ENCODE measurements at regions not wholly inside any gene's neighbourhood (a gene's known extent, or its start where the extent isn't known, plus 50 kb on each side); places are given as distances from the start of the nearest gene placed in this dataset.

DNA sequence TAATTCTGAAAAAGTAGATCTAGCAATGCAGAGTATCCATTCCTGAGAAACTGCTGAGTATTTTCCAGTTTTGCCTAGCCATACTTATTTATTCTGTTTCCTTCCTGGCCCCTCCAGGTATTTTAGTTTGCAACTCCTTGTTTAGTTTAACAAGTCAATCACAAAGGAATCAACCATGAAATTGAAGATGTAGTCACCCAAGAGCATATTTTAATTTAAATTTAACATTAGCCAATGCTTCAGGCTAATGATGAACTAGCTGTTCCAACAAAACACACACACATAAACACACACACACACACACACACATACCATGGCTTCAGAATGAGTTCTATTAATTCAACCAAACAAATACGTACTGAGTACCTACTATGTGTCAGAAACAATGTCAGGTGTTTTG is 332.8 kb upstream of the ERCC4 start:
- Mint-ChIP-seq H3K4me3 (no peak overlapping the region), H3K36me3 (no peaks in the 10 kb centered on the region), H3K4me1 (no peaks in the 10 kb centered on the region), H3K27ac (no peak overlapping the region), H3K9me3 (peaks cover 0 to 4% (median 3%) of the 10 kb centered on the region in 7 donors), H3K27me3 (no peaks in the 10 kb centered on the region)
- ATAC-seq (ENCODE audit: low read depth in 2 of 2) (no peak), DNase-seq (no peak)
- Histone ChIP-seq H3K27ac (ENCODE audit: insufficient read depth, low read length, poor library complexity, severe bottlenecking) (no peak overlapping the region), H3K4me1 (ENCODE audit: control insufficient read depth, insufficient read depth, low read length, poor library complexity, severe bottlenecking) (no peaks in the 10 kb centered on the region), H3K36me3 (ENCODE audit: control insufficient read depth, insufficient read depth, low read length) (no peaks in the 10 kb centered on the region), H3K4me3 (ENCODE audit: low read depth, low read length) (no peak overlapping the region), H3K9me3 (ENCODE audit: control insufficient read depth in 2 of 2, low read length in 2 of 2) (no peaks in the 10 kb centered on the region), H3K27me3 (ENCODE audit: control insufficient read depth, insufficient read depth, low read length) (no peaks in the 10 kb centered on the region)

DNA sequence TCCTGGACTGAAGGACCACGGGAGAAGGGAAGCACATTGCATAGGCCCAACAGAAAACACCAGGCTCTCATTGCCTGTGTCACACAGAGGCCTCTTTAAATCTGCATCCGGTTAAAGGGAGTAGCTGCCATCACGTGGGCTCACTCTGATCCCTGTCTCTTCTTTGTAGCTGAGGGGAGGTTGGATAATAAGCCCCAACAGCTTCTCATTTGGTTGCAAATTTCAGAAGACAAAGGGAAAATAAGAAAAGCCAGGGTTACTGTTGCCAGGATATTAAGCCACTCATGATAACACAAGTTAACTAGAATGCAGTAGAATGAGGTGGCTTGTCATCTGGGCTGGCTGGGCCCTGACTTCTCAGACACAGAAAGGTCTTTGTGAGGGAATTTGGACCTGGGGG is 325.1 kb upstream of the ERCC4 start:
- DNase-seq = no peak
- H3K9me3 Mint-ChIP-seq = peaks cover 0 to 9% (median 2%) of the 10 kb centered on the region in 7 donors

DNA sequence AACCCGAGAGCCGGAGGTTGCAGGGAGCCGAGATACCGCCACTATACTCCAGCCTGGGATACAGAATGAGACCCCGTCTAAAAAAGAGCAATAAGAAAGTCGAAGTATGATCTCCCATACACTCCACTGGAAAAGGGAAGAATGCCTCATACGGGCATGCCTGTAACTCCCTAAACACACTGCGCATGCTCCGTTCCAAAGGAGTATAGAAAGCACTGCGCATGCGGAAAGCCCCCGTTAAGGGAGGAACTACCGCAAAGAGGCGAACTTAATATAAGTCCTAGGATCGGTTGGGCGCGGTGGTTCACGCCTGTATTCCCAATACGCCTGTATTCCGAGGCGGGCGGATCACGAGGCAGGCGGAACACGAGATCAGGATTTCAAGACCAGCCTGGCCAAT is 313.1 kb upstream of the ERCC4 start:
- DNase-seq = no peak

More for the DNA sequence above, 325.1 kb upstream of the ERCC4 start:
- Mint-ChIP-seq H3K27ac (no peak overlapping the region), H3K36me3 (no peaks in the 10 kb centered on the region), H3K4me1 (no peaks in the 10 kb centered on the region), H3K4me3 (no peak overlapping the region), H3K27me3 (no peaks in the 10 kb centered on the region)
- no peaks in the 10 kb centered on the region for H3K9me3 ChIP-seq (ENCODE audit: control insufficient read depth in 2 of 2, low read length in 2 of 2)
- no peak for ATAC-seq (ENCODE audit: low read depth in 2 of 2)
- H3K4me3 ChIP-seq (ENCODE audit: low read depth, low read length) = no peak overlapping the region
- no peaks in the 10 kb centered on the region for H3K4me1 ChIP-seq (ENCODE audit: control insufficient read depth, insufficient read depth, low read length, poor library complexity, severe bottlenecking)
- no peaks in the 10 kb centered on the region for H3K36me3 ChIP-seq (ENCODE audit: control insufficient read depth, insufficient read depth, low read length)
- no peak overlapping the region for H3K27ac ChIP-seq (ENCODE audit: insufficient read depth, low read length, poor library complexity, severe bottlenecking)
- H3K27me3 ChIP-seq (ENCODE audit: control insufficient read depth, insufficient read depth, low read length) = no peaks in the 10 kb centered on the region

DNA sequence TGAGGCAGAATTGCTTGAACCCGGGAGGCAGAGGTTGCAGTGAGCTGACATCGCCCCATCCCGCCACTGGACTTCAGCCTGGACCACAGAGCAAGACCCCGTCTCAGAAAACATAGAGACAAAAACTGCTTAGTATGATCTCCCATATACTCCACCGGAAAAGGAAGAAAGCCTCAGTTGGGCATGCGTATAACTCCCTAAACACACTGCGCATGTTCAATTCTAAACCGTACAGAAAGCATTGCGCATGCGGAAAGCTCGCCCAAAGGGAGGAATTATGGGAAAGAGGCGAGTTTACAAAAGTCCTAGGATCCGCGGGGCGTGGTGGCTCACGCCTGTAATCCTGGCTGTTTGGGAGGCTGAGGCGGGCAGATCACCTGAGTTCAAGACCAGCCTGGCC is 312.7 kb upstream of the ERCC4 start:
- H3K4me1 Mint-ChIP-seq = no peaks in the 10 kb centered on the region
- H3K9me3 Mint-ChIP-seq = peaks cover 0 to 6% (median 3%) of the 10 kb centered on the region in 7 donors
- no peak for ATAC-seq (ENCODE audit: low read depth in 2 of 2)
- H3K27ac ChIP-seq (ENCODE audit: insufficient read depth, low read length, poor library complexity, severe bottlenecking) = no peak overlapping the region
- H3K27me3 ChIP-seq (ENCODE audit: control insufficient read depth, insufficient read depth, low read length) = no peaks in the 10 kb centered on the region
- no peak overlapping the region for H3K27ac Mint-ChIP-seq
- no peaks in the 10 kb centered on the region for H3K36me3 Mint-ChIP-seq
- no peaks in the 10 kb centered on the region for H3K9me3 ChIP-seq (ENCODE audit: control insufficient read depth in 2 of 2, low read length in 2 of 2)
- no peak overlapping the region for H3K4me3 Mint-ChIP-seq
- no peak for DNase-seq
- no peaks in the 10 kb centered on the region for H3K27me3 Mint-ChIP-seq
- H3K36me3 ChIP-seq (ENCODE audit: control insufficient read depth, insufficient read depth, low read length) = no peaks in the 10 kb centered on the region
- no peak overlapping the region for H3K4me3 ChIP-seq (ENCODE audit: low read depth, low read length)
- no peaks in the 10 kb centered on the region for H3K4me1 ChIP-seq (ENCODE audit: control insufficient read depth, insufficient read depth, low read length, poor library complexity, severe bottlenecking)

More for the DNA sequence above, 313.1 kb upstream of the ERCC4 start:
- Histone ChIP-seq H3K27me3 (ENCODE audit: control insufficient read depth, insufficient read depth, low read length) (no peaks in the 10 kb centered on the region), H3K4me3 (ENCODE audit: low read depth, low read length) (no peak overlapping the region), H3K4me1 (ENCODE audit: control insufficient read depth, insufficient read depth, low read length, poor library complexity, severe bottlenecking) (no peaks in the 10 kb centered on the region), H3K9me3 (ENCODE audit: control insufficient read depth in 2 of 2, low read length in 2 of 2) (no peaks in the 10 kb centered on the region), H3K36me3 (ENCODE audit: control insufficient read depth, insufficient read depth, low read length) (no peaks in the 10 kb centered on the region), H3K27ac (ENCODE audit: insufficient read depth, low read length, poor library complexity, severe bottlenecking) (no peak overlapping the region)
- ATAC-seq (ENCODE audit: low read depth in 2 of 2) = no peak
- Mint-ChIP-seq H3K4me1 (no peaks in the 10 kb centered on the region), H3K4me3 (no peak overlapping the region), H3K27me3 (no peaks in the 10 kb centered on the region), H3K27ac (no peak overlapping the region), H3K9me3 (peaks cover 0 to 6% (median 3%) of the 10 kb centered on the region in 7 donors), H3K36me3 (no peaks in the 10 kb centered on the region)

DNA sequence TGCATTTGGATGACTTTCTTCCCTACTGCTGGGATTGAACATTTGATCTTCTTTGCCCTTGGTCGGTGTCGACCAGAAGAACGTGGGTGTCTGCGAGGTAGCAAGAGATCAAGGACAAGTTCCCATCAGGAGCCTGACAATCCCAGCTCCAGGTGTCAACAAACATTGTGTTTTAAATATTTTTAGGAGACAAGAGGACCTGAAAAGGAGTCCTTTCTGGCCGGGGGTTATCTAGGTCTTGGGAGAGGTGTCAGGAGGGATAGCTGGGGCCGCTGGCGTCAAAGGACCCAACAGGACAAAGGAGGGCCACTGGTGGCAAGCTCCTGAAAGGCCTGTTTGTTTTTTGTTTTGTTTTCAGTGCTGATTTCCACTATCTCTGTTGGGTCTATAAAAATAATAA is 308.4 kb upstream of the ERCC4 start:
- H3K27me3 Mint-ChIP-seq = no peaks in the 10 kb centered on the region
- Histone ChIP-seq H3K27me3 (ENCODE audit: control insufficient read depth, insufficient read depth, low read length) (no peaks in the 10 kb centered on the region), H3K4me3 (ENCODE audit: low read depth, low read length) (no peak overlapping the region), H3K27ac (ENCODE audit: insufficient read depth, low read length, poor library complexity, severe bottlenecking) (no peak overlapping the region), H3K4me1 (ENCODE audit: control insufficient read depth, insufficient read depth, low read length, poor library complexity, severe bottlenecking) (no peaks in the 10 kb centered on the region), H3K9me3 (ENCODE audit: control insufficient read depth in 2 of 2, low read length in 2 of 2) (no peaks in the 10 kb centered on the region), H3K36me3 (ENCODE audit: control insufficient read depth, insufficient read depth, low read length) (no peaks in the 10 kb centered on the region)
- H3K27ac Mint-ChIP-seq = no peak overlapping the region
- no peak overlapping the region for H3K4me3 Mint-ChIP-seq
- peaks cover 0 to 7% (median 3%) of the 10 kb centered on the region in 7 donors for H3K9me3 Mint-ChIP-seq
- ATAC-seq (ENCODE audit: low read depth in 2 of 2) (no peak), DNase-seq (no peak)
- no peaks in the 10 kb centered on the region for H3K36me3 Mint-ChIP-seq
- no peaks in the 10 kb centered on the region for H3K4me1 Mint-ChIP-seq

DNA sequence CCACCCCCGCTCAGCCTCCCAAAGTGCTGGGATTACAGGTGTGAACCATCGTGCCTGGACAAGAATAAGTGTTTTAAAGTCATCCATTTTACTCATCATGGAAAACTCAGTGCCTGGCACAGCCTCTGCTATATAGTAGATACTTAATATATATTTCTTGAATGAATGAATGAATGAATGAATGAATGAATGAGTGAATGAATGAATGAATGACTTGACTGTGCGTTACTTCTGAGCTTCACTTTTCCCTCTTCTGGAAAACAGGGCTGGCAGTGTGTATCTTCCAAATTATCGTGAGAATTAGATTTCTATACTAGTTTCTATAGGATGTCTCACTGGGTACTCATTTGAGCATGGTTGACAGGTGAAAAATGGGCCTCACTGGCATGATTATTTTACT is 307.3 kb upstream of the ERCC4 start:
- Mint-ChIP-seq H3K4me3 (no peak overlapping the region), H3K27me3 (no peaks in the 10 kb centered on the region), H3K9me3 (peaks cover 0 to 7% (median 2%) of the 10 kb centered on the region in 7 donors), H3K4me1 (no peaks in the 10 kb centered on the region), H3K27ac (no peak overlapping the region), H3K36me3 (no peaks in the 10 kb centered on the region)
- DNase-seq (no peak), ATAC-seq (ENCODE audit: low read depth in 2 of 2) (no peak)
- no peaks in the 10 kb centered on the region for H3K4me1 ChIP-seq (ENCODE audit: control insufficient read depth, insufficient read depth, low read length, poor library complexity, severe bottlenecking)
- no peak overlapping the region for H3K4me3 ChIP-seq (ENCODE audit: low read depth, low read length)
- no peak overlapping the region for H3K27ac ChIP-seq (ENCODE audit: insufficient read depth, low read length, poor library complexity, severe bottlenecking)
- H3K9me3 ChIP-seq (ENCODE audit: control insufficient read depth in 2 of 2, low read length in 2 of 2) = no peaks in the 10 kb centered on the region
- H3K27me3 ChIP-seq (ENCODE audit: control insufficient read depth, insufficient read depth, low read length) = no peaks in the 10 kb centered on the region
- no peaks in the 10 kb centered on the region for H3K36me3 ChIP-seq (ENCODE audit: control insufficient read depth, insufficient read depth, low read length)

DNA sequence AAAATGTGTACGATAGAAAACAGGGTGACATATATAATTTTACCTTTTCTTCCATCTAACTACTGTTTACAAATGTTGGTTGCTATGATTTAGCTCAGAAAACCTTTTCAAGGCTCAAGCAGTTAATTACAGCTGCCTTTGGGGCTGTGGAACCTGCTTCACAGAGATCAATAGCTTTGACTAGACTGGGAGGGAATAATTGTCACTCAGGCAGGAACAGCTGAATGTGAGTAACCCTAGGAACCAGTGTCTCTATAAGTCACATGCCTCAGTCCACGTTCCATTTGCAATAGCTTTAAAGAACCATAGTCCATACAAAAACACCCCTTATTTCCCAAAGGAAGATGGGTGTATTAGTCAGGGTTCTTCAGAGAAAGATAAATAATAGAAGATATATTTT is 306.8 kb upstream of the ERCC4 start:
- no peak overlapping the region for H3K4me3 Mint-ChIP-seq
- Histone ChIP-seq H3K9me3 (ENCODE audit: control insufficient read depth in 2 of 2, low read length in 2 of 2) (no peaks in the 10 kb centered on the region), H3K4me1 (ENCODE audit: control insufficient read depth, insufficient read depth, low read length, poor library complexity, severe bottlenecking) (no peaks in the 10 kb centered on the region), H3K4me3 (ENCODE audit: low read depth, low read length) (no peak overlapping the region), H3K27me3 (ENCODE audit: control insufficient read depth, insufficient read depth, low read length) (no peaks in the 10 kb centered on the region), H3K27ac (ENCODE audit: insufficient read depth, low read length, poor library complexity, severe bottlenecking) (no peak overlapping the region), H3K36me3 (ENCODE audit: control insufficient read depth, insufficient read depth, low read length) (no peaks in the 10 kb centered on the region)
- ATAC-seq (ENCODE audit: low read depth in 2 of 2) (no peak), DNase-seq (no peak)
- peaks cover 0 to 9% (median 2%) of the 10 kb centered on the region in 7 donors for H3K9me3 Mint-ChIP-seq
- no peaks in the 10 kb centered on the region for H3K4me1 Mint-ChIP-seq
- no peak overlapping the region for H3K27ac Mint-ChIP-seq
- no peaks in the 10 kb centered on the region for H3K36me3 Mint-ChIP-seq
- no peaks in the 10 kb centered on the region for H3K27me3 Mint-ChIP-seq

DNA sequence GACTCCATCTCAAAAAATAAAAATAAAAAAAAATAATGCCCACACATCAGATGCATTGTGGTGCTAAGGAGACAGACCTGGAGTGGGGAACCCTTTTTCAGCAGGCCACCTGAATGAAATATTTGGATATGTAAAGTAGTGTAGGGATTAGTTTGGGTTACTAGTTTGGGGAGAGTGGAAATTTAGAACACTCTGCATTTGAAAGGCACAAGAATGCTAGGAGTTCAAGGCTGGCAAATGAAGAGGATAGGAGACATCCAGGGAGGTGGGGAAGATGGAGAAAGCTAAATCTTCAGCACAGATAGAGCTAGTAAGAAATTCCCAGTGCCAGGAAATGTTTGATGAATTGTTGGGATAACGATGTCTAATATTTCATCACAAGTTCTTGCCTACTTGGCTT is 298.3 kb upstream of the ERCC4 start:
- H3K27ac Mint-ChIP-seq = no peak overlapping the region
- no peaks in the 10 kb centered on the region for H3K36me3 Mint-ChIP-seq
- ATAC-seq (ENCODE audit: low read depth in 2 of 2) = no peak

More for the DNA sequence above, 298.3 kb upstream of the ERCC4 start:
- H3K4me1 Mint-ChIP-seq = no peaks in the 10 kb centered on the region
- H3K27me3 Mint-ChIP-seq = no peaks in the 10 kb centered on the region
- Histone ChIP-seq H3K36me3 (ENCODE audit: control insufficient read depth, insufficient read depth, low read length) (no peaks in the 10 kb centered on the region), H3K27me3 (ENCODE audit: control insufficient read depth, insufficient read depth, low read length) (no peaks in the 10 kb centered on the region), H3K4me1 (ENCODE audit: control insufficient read depth, insufficient read depth, low read length, poor library complexity, severe bottlenecking) (no peaks in the 10 kb centered on the region), H3K27ac (ENCODE audit: insufficient read depth, low read length, poor library complexity, severe bottlenecking) (no peak overlapping the region), H3K4me3 (ENCODE audit: low read depth, low read length) (no peak overlapping the region), H3K9me3 (ENCODE audit: control insufficient read depth in 2 of 2, low read length in 2 of 2) (no peaks in the 10 kb centered on the region)
- peaks cover 0 to 3% (median 0%) of the 10 kb centered on the region in 7 donors for H3K9me3 Mint-ChIP-seq
- no peak overlapping the region for H3K4me3 Mint-ChIP-seq
- no peak for DNase-seq
